ENCODE measurements at regions not wholly inside any gene's neighbourhood (a gene's known extent, or its start where the extent isn't known, plus 50 kb on each side); places are given as distances from the start of the nearest gene placed in this dataset.

- TF ChIP-seq, protein P1, sequence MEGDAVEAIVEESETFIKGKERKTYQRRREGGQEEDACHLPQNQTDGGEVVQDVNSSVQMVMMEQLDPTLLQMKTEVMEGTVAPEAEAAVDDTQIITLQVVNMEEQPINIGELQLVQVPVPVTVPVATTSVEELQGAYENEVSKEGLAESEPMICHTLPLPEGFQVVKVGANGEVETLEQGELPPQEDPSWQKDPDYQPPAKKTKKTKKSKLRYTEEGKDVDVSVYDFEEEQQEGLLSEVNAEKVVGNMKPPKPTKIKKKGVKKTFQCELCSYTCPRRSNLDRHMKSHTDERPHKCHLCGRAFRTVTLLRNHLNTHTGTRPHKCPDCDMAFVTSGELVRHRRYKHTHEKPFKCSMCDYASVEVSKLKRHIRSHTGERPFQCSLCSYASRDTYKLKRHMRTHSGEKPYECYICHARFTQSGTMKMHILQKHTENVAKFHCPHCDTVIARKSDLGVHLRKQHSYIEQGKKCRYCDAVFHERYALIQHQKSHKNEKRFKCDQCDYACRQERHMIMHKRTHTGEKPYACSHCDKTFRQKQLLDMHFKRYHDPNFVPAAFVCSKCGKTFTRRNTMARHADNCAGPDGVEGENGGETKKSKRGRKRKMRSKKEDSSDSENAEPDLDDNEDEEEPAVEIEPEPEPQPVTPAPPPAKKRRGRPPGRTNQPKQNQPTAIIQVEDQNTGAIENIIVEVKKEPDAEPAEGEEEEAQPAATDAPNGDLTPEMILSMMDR (IDR thresholded peaks at IDR 0.05) = no peak
- no peak for TF ChIP-seq EP300 (IDR thresholded peaks at IDR 0.05)
Observed at GRCh38 chr4:33974270-33974669, 2270.0 kb downstream of the ARAP2 start.
